ENCODE measurements at regions not wholly inside any gene's neighbourhood (a gene's known extent, or its start where the extent isn't known, plus 50 kb on each side); places are given as distances from the start of the nearest gene placed in this dataset.
A peak's percentile ranks its signal among the peaks of the same experiment; 100 is the strongest.

DNA sequence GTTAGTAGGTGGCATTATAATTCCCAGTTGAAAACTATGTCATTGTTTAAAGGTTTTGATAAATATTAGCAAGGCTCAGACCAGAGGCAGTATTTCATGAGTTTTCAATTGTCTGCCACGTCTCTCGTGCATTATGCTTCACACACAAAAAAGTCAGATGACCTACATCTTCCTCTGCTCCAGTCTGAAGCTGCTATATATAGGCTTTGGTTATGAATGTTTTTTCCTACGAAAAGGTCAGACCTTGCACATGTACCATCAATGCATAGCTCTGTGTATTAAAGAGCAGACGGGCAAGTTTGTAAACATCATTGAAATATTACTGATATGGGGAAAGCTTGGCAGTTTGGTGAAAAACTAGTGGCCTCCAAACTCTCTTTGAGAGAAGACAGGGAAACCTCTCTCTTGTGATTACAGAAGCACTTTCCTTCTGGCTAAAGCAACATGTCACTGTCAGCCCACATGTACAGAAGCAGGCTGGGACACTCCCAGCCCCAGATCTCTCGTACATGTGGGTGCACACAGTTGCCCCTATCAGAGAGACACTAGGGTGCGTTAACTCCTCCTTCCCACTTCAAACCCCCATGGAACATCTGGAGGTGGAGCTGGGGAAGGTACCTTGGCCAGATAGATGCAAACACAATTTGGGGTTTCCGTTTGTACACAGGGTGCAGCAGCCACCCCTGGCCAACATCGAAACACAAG is 184.0 kb upstream of the BCL6 start:
- DNase-seq (ENCODE audit: low read depth in 2 of 2): no peak

DNA sequence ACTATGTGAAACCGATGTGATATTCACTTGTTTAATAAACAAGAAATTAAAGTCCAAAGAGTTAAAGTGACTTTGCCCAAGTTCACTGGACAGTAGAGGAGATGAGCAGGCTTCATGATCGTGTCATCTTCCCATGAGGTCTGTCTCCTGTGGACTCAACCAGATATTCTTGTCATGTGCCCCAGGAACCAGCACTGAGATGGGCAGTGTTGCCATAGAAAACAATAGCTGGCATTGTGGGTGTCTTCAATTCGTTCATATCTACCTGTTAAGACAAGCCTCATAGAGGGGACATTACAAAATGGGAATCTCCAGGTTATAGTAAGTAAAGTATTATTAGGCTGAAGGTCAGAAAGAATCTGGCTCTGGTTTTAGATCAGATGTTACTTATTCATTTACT is 184.8 kb upstream of the BCL6 start:
- no peak for DNase-seq (ENCODE audit: low read depth in 2 of 2)

DNA sequence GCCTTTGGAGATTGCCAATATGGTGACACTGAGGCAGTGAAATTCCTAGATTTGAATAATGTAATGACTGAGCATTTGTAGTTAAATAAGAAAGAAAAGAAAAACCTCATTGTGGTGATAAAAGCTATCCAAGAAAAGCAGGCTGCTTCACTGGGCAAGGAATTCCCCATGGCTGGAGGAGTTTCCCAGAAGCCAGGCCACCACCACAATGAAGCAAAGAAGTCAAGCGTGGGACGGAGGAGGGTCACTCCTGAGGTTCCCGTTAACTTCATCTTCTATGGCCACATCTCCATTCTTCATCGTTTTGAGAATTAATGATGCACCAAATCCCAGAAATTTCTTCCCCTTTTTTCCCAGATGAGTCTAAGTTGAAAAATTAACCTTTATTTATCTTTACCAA is 185.8 kb upstream of the BCL6 start:
- DNase-seq (ENCODE audit: low read depth in 2 of 2): no peak

- no peak for DNase-seq (ENCODE audit: low read depth in 2 of 2)
Measured at GRCh38 chr3:187931770-187932278, 186.6 kb upstream of the BCL6 start.

GRCh38 chr3:187932530-187932929 is 187.3 kb upstream of the BCL6 start:
- DNase-seq (ENCODE audit: low read depth in 2 of 2): no peak

DNA sequence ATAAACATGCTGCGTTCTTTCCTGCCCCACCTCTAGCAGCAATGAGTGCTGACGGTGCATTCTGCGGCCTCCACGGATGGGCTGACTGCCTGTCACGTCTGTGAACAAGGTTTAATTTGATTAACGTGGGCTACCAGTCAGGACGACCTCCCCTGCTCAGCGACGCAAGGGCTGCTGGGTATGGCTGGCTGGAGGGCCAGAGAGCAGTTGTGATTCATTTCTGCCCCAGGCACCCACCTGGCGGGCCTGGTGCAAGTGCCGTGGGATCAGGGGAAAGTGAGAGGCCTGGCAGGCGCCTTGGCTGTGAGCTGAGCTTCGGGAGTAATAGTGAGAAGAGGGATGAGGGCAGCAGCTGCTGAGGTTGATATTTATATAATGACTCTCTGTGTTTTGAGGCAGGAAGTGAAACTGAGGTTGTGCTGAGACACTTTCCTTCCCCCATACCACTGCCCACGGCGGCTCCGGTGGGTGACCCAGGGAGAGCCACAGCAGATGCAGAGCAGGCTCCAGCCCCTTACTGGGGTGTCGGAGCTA is 190.4 kb upstream of the BCL6 start:
- peak in 1 of 2 experiments; percentile 28 for DNase-seq (ENCODE audit: low read depth in 2 of 2)

GRCh38 chr3:187936676-187937075 is 191.4 kb upstream of the BCL6 start:
- DNase-seq (ENCODE audit: low read depth in 2 of 2): no peak

DNA sequence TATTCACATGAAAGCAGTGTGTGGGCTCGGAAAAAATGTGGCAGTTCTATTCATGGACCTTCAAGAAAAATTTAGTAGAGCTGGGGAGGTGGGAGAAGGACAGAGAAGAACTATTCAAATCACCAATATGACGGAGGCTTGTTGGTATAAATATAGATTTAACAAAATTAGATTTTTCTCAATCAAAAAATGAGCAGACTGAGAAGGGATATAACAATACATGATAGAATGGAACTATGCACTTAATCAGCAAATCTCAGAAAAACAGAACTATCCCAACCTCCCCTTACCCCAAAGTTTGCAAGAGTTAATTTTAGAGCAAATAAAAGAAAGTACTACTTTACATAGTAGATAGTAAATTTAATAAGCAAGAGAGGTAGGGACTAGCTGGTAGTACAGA is 194.6 kb upstream of the BCL6 start:
- no peak for DNase-seq (ENCODE audit: low read depth in 2 of 2)

DNA sequence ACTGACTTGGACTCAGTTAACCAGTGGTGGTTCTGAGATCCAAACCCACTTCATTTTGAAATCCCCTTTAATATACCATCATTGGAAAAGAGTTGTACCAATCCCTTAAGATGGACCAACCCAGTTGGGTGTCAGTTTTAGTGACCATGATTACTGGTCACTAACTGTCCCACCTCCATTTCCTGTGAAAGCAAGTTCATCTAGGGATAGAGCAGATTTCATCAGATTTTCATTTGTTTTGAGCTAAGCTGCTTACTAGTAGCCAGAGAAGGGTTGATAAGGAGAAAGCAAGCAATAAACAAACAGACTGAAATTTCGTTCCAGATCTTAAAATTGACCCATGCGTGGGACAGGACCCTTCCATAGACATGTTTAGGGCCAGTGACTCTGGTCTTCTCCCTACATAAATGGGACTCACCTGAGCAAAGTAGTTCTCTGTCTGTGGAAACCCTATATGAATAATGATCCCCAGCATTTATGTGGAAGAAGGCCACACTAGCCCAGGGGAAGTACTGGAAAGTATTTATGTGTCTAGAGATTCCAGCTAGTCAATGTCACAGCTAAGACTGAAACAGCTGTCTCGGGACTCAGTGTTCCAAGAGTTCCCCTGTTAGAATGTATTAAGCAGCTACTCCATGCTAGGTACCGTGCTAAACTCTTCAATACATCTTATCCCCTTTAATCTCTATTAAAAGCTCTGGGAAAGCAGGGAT is 196.0 kb upstream of the BCL6 start:
- DNase-seq (ENCODE audit: low read depth in 2 of 2): no peak

GRCh38 chr3:187941848-187942194 is 196.6 kb upstream of the BCL6 start:
- DNase-seq (ENCODE audit: low read depth in 2 of 2): no peak

- no peak for DNase-seq (ENCODE audit: low read depth in 2 of 2)
Measured at GRCh38 chr3:187942658-187943241, 197.5 kb upstream of the BCL6 start.

DNA sequence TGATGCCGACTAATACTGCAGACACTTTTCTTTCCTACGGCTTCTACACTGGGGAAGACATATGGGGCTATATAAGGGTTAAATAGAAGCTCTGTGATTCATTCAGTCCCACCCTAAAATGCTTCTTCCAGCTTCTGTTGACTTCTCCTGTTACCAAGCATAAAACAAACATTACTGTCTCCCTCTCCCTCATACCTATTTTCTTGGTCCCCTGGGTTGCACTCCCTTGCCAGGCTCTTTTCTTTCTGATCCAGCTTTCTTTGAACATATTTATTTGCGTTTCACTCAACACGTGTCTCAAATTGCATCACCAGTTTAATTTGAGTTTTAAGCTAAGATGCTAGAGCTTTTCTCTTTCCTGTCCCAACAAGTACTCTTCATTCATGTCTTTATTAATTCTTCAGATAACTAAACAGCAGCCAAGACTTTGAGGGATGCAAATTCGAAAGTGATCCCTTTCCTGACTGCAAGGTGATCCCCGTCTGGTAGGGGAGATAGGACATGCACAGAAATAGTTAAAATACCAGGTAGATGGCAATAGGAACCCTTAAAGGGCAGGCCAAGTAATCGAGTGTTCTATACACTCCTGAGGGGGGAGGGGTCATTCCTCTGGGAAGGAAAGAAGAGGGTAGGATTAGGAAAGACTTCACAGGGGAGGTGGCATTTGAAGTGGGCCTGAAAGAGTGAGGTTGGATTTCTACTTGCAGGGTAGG is 198.6 kb upstream of the BCL6 start:
- DNase-seq (ENCODE audit: low read depth in 2 of 2): no peak

DNA sequence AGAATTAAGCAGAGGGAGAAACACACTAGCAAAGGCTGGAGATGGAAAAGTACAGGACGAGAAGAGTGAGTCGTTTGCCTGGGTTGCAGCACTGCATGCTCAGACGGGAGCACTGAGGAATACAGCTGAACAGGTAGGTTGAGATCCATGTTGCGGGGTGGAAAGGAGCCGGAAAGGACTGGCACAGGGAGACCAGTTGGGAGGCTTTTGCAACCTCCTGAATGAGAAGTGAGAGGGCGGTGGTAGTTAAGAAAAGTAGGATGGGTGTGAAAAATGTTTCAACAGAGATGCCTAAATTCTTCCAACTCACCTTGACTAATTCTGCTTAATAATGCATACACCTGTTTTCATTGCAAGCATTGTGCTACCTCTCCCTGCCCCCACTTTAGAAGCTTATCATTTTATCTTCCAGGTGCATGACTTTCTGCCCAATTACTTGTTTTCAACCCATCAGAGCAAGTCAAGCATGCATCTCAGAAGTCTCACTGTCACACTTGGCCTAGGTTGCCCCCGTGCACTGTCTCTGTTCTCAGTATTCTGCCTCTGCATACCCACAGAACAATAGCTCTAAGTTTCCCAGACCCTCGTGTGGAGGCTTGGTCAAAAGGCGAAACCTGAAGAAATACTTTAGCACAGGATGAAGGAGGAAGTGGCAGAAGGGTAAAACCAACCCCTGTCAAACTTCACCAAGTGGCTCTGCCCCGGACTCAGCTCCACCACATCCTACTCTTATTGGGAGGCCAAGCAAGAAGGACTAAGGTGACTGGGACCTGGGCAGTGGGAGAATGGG is 199.3 kb upstream of the BCL6 start:
- no peak for DNase-seq (ENCODE audit: low read depth in 2 of 2)

DNA sequence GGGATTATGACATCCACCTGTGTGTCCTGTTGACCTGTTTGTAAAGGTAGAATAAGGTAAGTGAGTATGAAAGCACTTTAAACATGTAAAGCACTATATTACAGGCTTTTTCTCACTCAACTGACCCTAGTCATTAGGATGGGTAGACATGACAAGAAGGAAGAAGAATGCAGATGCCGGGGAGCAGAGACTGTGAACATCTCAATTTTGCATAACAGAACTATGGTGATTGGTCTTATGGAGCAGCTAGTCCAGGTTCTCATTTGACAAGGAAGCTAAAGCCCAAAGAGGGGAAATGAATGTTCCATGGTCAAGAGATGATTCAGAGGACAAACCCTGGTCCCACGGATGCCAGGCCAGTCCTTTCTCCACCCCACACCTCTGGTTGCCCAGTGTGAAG is 200.1 kb upstream of the BCL6 start:
- DNase-seq (ENCODE audit: low read depth in 2 of 2): no peak

GRCh38 chr3:187946163-187946691 is 201.0 kb upstream of the BCL6 start:
- no peak for DNase-seq (ENCODE audit: low read depth in 2 of 2)

GRCh38 chr3:187946981-187947380 is 201.7 kb upstream of the BCL6 start:
- no peak for DNase-seq (ENCODE audit: low read depth in 2 of 2)

DNA sequence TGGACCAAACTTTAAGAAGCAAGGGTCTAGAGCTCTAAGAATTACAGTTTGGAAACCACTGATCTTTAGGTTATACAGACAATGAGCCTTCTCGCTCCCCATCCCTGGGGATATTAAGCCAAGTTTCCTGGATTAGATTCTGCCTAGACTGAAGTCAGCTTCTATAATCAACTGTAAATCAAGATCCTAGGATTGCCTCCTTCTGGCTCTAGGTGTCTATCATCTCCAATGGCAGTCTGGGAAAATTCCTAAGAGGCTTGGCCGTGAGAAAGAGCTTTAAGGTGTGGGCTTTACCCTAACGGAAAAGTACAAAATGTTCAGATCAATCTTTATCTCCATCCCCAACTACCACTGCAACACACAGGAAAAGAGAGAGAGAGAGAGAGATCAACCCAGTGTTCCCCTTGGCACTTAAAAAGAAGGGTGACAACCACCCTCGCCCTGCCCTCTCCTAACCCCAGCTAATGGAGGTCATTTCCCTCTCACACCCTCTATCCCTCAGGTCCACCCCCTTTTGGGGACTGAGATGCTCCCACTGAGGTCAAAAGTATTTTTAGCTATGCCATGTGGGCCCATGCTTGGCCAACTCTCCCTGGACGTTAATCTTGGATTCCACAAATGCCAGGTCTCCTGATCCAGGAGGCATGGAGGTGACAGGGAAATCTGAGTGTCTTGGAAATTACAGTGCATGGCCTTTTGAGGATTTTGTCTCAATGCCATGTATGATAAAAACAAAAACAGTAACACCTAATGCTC is 202.8 kb upstream of the BCL6 start:
- DNase-seq (ENCODE audit: low read depth in 2 of 2): no peak

DNA sequence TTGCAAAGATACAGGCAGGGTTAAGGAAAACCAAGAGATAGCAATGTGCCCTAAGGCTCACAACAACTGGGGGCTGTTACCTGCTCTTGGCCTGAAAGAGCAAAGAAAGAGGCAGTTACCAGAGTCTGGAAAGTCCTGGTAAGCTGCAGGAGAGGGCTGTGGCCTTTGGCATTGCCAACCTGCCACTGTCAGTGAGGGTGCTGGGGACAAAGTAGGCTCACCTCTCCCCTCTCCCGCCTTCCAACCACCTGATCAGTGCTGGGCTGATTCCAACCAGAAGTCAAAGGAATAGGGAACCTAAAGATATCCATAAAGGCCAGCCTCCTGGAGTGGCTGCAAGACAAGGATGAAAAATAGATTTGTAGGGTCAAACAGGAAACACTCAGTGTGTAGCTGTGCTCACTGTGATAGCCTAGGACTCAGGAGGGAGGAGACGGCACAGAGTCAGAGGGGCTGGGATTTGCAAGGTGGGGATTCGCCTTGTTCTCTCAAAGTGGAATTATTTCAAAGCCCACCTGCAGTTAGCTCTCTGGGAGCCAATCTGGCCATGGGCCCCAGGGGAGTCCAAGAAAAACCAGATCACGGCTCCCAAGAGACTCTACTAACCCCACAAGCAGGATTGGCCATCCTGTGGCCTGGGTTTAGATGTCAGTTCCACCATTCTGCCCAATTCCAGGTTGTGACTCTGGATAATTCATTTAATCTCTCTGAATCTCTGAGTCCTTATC is 204.0 kb upstream of the BCL6 start:
- no peak for DNase-seq (ENCODE audit: low read depth in 2 of 2)

GRCh38 chr3:187950671-187951070 is 203.3 kb upstream of the LPP start:
- no peak for DNase-seq (ENCODE audit: low read depth in 2 of 2)

Data from stimulated activated CD4-positive, alpha-beta T cell treated with anti-CD3 and anti-CD28 coated beads, Interleukin-12 subunit alpha, Interleukin-12 subunit beta, amount 100 ng/mL, for 24 hours (primary cell).